Astrocyte (in vitro differentiated cells and primary cell): ENCODE measurements at regions not wholly inside any gene's neighbourhood (a gene's known extent, or its start where the extent isn't known, plus 50 kb on each side); places are given as distances from the start of the nearest gene placed in this dataset.

Source experiments
- EZH2 ChIP-seq: IDR thresholded peaks from 2 replicates; pipeline ENCODE4 v1.6.1; 2012; ENCODE audit warnings: mild to moderate bottlenecking, low read length, inconsistent platforms; ENCODE audit not compliant: insufficient read depth
- TF ChIP-seq, protein P1 (sequence below): IDR thresholded peaks from 2 replicates; pipeline ENCODE4 v1.5.1; 2011; ENCODE audit warnings: low read depth, mild to moderate bottlenecking, inconsistent platforms, low read length, moderate library complexity; ENCODE audit not compliant: insufficient read depth

DNA sequence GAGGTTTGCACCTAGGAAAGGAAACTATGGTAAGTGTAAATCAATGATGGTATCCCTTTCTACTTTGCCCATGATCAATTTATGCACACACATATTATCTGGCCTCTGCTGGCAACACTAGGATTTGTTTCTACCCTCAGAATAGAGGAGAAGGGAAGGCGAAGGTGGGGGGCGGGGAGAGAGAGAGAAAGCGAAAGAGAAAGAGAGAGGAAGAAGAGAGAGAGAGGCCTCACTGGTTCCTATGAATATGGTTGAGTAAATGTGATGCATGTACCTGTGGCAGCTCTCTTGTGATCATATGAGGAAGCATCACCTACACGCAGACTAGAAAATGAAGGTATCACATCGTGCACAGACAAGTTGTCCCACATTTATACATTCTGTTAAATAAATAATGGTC lies 882.0 kb upstream of the SLITRK6 start:
- TF ChIP-seq, protein P1, sequence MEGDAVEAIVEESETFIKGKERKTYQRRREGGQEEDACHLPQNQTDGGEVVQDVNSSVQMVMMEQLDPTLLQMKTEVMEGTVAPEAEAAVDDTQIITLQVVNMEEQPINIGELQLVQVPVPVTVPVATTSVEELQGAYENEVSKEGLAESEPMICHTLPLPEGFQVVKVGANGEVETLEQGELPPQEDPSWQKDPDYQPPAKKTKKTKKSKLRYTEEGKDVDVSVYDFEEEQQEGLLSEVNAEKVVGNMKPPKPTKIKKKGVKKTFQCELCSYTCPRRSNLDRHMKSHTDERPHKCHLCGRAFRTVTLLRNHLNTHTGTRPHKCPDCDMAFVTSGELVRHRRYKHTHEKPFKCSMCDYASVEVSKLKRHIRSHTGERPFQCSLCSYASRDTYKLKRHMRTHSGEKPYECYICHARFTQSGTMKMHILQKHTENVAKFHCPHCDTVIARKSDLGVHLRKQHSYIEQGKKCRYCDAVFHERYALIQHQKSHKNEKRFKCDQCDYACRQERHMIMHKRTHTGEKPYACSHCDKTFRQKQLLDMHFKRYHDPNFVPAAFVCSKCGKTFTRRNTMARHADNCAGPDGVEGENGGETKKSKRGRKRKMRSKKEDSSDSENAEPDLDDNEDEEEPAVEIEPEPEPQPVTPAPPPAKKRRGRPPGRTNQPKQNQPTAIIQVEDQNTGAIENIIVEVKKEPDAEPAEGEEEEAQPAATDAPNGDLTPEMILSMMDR: no peak
- no peak for TF ChIP-seq EZH2
